DMS153 treated with DMSO at 0.1 percent for 48 hours (cell line): ENCODE measurements at regions not wholly inside any gene's neighbourhood (a gene's known extent, or its start where the extent isn't known, plus 50 kb on each side); places are given as distances from the start of the nearest gene placed in this dataset.

Source experiments
- DNase-seq: peaks from one replicate; lab custom pipeline; 2025; ENCODE audit not compliant: unreplicated experiment; lab: John Stamatoyannopoulos, UW

DNA sequence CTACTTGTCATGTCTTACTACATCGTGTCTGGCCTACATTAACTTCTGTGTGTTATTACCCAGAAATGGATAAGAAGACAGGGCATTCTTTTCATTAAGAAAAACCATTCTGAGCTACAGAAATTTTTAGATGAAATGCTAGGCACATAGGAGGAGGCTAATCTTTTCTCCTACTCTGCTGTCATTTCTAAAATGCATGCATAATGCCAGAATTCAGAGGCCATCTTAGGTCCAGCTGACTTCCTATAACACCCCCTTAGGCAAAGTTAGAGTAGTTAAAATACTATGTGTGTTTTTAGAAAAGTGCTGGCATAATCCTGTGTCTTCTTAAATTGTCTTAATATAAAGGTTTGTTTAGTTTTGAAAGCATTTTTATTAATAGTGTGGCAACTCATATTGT, 352.6 kb downstream of the CSNK1G3 start:
- DNase-seq, result no peak

GRCh38 chr5:123858938-123859337, 347.0 kb downstream of the CSNK1G3 start:
- DNase-seq, result no peak

DNA sequence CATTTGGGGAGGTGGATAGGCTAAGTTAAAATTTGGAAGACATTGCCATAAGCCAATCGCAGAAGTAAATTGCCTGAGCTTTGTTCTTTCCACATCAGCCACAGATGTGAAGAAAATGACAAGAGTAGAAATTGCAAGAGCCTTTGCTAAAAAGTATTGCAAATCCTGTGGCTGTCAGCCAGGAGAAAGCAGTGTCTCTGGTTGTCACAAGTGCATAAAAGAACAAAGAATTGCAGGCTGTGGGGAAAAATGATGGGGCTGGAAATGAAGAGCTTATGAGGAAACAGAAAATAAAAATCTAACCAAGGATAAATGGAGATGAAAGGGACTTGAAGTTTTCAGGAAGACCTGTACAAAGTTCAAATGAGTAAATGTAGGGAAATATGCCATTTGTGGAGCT, 344.8 kb downstream of the CSNK1G3 start:
- no peak for DNase-seq

DNA sequence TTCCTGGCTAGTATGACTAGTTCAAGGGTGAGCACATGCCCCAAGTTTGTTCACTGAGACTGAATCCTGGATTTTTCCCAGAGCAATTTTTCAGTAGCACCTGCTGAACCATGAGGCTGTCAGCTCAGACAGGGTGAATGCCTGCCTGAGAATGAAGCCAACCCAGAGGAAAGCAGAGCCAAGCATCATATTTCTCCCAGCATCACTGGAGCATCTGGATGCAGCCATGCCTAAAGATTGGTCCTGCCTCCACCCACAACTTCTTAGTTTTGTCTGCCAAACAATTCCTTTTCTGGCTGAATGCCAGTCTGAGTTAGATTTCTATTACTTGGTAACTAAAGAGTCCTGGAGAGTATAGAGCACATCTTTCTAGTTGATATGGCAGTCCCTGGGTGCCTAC, 343.6 kb downstream of the CSNK1G3 start:
- DNase-seq, result no peak

DNA sequence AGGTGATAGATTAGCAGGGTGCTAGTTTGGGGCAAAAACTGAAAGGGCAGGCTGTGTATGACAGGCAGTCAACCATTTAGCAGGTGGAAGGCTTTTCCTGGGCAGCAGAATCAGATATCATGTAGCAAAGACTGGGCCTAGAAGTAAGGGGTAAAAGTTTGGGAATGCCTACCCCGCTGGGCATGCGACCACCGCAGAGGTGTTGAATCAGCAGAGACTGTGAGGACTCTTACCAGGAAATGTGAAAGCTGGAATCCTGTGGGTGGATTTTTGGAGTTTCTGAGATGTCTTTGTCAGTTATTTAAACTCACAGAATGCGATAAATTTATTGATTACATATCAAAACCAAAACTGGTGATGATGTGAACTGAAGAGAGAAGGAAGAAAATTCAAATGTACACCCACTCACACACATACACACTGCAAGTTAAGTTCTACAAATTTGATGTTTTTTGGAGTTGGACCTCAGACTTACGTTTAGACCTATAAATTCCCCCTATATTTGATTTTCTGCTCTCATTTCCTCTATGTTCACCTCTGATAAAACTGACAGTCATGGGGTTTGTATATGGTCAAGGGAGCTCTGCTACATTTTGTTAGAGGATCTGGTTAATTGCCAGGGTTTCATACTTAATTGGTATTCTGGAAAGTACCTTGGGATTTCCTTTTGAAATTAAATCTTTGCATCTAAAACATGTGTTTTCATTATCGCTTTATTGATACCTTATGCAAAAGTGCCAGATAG, 333.6 kb downstream of the CSNK1G3 start:
- no peak for DNase-seq

DNA sequence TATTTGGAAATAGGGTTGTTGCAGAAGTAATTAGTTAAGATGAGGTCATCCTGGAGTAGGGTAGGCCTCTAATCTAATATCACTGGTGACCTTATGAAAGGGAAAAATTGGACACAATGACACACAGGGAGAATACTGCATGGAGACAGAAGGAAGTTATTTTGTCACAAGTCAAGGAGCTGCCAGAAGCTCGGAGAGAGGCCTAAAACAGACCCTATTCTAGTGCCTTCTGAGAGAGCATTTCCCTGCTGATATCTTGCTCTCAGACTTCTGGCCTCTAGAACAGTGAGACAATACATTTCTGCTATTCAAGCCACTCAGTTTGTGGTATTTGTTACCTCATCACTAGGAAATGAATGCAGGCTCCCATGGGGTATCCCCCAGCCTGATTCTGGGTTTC, 332.9 kb downstream of the CSNK1G3 start:
- no peak for DNase-seq

DNA sequence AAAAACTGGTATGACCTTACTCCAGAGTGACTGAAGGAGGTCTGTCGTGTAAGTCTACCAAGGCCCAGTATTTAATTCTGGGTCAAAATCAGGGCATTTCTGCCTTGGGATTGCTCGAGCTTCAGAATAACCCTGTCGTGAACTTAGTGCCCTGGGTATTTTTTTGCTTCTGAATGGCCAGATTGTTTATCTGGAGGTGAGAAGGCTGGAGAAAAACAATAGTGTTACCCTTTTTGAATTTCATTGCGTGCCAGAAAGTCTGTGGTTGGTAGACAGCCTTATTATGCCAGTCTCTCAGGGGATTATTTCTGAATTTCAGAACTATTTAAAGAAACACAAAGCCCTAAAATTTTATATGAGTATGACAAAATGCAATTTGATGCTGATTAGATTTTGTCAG, 323.4 kb downstream of the CSNK1G3 start:
- DNase-seq, result no peak

DNA sequence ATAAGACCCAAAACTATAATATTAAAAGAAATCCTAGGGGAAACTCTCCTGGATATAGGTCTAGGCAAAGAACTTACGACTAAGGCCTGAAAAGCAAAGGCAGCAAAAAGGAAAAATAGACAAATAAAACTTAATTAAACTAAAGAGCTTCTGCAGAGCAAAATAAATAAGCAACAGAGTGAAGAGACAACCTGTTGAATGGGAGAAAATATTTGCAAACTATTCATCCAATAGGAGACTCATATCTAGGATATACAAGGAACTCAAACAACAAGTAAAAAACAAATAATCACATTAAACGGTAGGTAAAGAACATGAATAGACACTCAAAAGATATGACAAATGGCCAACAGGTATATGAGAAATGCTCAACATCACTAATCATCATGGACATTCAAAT, 318.6 kb downstream of the CSNK1G3 start:
- no peak for DNase-seq

GRCh38 chr5:123827811-123828210, 315.8 kb downstream of the CSNK1G3 start:
- DNase-seq, result no peak

- DNase-seq, result no peak
Observed at GRCh38 chr5:123819833-123820232, 307.9 kb downstream of the CSNK1G3 start.

- DNase-seq, result no peak
Observed at GRCh38 chr5:123819386-123819785, 307.4 kb downstream of the CSNK1G3 start.

DNA sequence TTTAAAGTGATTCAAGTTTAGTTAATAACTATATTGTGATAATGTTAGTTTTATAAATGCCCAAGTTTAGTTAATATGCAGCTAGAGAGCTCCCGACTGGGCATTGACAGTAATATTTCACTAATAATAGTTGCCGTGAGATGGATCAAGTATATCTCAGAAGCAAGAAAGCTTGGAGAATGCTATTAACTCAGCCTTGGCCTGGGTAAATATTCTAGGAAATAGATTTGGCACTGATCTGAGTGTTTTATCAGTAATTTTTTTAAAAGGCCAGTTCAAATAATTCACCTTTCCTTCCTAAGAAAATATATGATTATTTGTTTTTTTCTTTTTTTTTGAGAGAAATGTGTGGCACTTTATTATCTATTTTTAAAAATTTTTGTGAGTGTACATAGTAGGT, 305.3 kb downstream of the CSNK1G3 start:
- no peak for DNase-seq

- no peak for DNase-seq
Observed at GRCh38 chr5:123814801-123815470, 303.0 kb downstream of the CSNK1G3 start.

DNA sequence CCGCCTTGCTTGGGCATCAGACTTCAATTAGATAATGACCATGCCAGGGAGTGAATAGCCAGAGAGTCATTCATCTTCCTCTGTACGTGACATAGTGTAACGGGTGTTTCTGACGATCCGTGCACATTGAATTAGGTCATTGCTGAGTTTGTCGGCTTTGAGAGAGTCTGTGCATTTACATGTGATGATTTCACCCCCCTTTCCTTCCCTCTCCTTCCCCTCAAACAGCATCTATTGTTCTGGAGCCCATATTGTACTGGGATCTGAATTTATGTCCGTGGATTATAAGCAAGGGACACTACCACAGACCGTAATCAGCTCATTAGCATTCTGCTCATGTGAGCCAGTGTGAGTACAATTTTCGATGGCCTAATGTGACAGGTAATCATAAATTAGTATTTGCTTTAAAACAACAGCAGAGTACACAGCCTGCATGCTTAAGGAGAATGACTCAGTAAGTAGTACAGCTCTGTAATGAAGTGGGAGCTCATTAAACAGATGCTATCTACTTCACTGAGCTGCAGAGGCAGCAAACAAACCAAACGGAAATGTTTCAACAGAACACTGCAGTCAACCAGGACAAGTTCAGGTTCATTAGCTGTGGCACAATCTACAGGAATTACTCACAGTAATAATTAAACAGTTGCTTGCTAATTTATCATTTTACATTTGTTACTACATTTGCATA, 302.1 kb downstream of the CSNK1G3 start:
- peak; percentile 47 for DNase-seq

DNA sequence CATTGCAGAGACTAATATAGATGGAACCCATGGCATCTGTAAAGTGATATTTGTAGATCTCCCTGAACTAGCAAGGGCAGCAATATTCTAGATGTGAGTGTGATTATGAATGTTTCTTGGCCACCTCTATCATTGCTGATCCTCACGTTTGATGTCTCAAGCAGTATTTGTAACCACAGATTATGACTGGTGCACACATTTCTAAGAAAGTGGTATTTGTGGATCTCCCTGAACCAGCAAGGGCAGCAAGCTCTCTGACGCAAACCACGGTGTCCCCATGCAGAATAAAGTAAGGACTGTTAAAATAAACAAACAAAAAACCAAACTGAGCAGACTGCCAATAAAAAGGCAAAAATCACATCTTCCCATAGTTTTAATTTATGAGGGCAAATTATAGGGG, 301.3 kb downstream of the CSNK1G3 start:
- DNase-seq, result no peak

- no peak for DNase-seq
Observed at GRCh38 chr5:123811831-123812230, 299.9 kb downstream of the CSNK1G3 start.

GRCh38 chr5:123810746-123811340, 298.9 kb downstream of the CSNK1G3 start:
- DNase-seq, result no peak

- DNase-seq, result peak; percentile 43
Observed at GRCh38 chr5:123810253-123810652, 298.3 kb downstream of the CSNK1G3 start.

DNA sequence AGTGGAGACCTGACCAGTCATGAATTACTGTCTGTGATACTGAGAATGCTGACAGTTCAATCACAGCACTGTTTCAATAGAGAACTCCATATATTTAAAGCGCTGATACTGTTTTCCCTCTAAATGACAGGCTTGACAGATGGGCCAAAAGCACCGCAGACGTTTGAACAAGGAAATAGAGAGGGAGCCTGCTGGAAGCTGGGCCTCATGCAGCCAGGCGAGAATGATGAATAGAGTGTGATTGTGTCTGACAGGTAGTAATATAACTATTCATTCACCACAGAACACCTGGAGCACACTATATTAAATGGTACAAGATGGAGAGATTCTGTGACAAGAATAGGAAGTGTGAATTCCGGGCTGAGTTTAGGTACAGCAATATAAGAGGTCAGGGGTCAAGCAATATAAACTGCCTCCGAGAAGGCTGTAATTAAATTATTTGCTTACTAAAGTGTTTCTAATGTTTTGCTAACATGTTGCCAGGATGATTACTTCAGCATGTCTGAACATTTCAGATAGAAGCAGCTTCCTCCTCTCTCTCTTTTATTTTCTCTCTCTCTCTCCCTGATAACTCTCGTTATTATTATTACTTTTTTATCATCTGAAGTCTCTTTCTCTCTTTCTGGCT, 297.7 kb downstream of the CSNK1G3 start:
- DNase-seq, result peak; percentile 78

GRCh38 chr5:123808461-123809380, 296.7 kb downstream of the CSNK1G3 start:
- DNase-seq, result no peak
